Ishikawa (cell line): ENCODE measurements at regions not wholly inside any gene's neighbourhood (a gene's known extent, or its start where the extent isn't known, plus 50 kb on each side); places are given as distances from the start of the nearest gene placed in this dataset.

ENCODE experiments used
- CEBPB ChIP-seq: IDR thresholded peaks from 2 replicates; pipeline ENCODE4 v1.6.1; 2012
- CREB1 ChIP-seq: IDR thresholded peaks from 2 replicates; pipeline ENCODE4 v1.6.1; 2012; ENCODE audit warnings: low read depth
- EGR1 ChIP-seq: IDR thresholded peaks from 2 replicates; pipeline ENCODE4 v1.6.1; 2012
- EP300 ChIP-seq: IDR thresholded peaks from 2 replicates; pipeline ENCODE4 v1.6.1; 2012; ENCODE audit warnings: borderline replicate concordance
- FOXM1 ChIP-seq: IDR thresholded peaks from 2 replicates; pipeline ENCODE4 v1.6.1; 2012; ENCODE audit warnings: low read depth, borderline replicate concordance
- MAX ChIP-seq: IDR thresholded peaks from 2 replicates; pipeline ENCODE4 v1.6.1; 2012
- NFIC ChIP-seq: IDR thresholded peaks from 2 replicates; pipeline ENCODE4 v1.6.1; 2012
- RAD21 ChIP-seq: IDR thresholded peaks from 2 replicates; pipeline ENCODE4 v1.6.1; 2012; ENCODE audit warnings: low read depth
- TAF1 ChIP-seq: IDR thresholded peaks from 2 replicates; pipeline ENCODE4 v1.6.1; 2012; ENCODE audit warnings: low read depth, mild to moderate bottlenecking
- TCF12 ChIP-seq: IDR thresholded peaks from 2 replicates; pipeline ENCODE4 v1.6.1; 2012; ENCODE audit warnings: low read depth
- TEAD4 ChIP-seq: IDR thresholded peaks from 2 replicates; pipeline ENCODE4 v1.6.1; 2012
- YY1 ChIP-seq: IDR thresholded peaks from 2 replicates; pipeline ENCODE4 v1.6.1; 2012; ENCODE audit warnings: low read depth
- ZBTB7A ChIP-seq: IDR thresholded peaks from 2 replicates; pipeline ENCODE4 v1.6.1; 2012; ENCODE audit warnings: low read depth
- TF ChIP-seq, protein P1 (sequence below): IDR thresholded peaks from 2 replicates; pipeline ENCODE4 v1.6.1; 2012
- TF ChIP-seq, protein P2 (sequence below): IDR thresholded peaks from 2 replicates; pipeline ENCODE4 v1.6.1; 2012; ENCODE audit warnings: low read depth, mild to moderate bottlenecking

DNA sequence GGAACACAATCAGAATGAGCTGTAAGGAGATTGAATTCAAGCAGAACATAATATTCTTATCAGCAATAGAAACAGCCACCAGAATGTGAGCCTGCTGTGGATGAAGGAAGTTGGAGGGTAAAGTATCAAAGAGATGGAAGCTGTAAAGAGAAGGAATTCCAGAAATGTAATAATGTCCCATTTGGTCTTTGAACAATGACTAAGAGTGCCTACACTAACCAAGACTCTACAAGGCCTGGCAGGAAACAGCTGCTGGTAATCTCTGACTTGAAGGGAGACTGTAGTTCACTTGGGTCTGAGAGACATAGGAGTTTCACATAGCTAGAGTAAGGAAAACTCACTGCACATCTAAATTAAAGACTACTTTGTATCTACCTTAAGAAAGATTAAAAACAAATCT lies 1176.0 kb upstream of the ALCAM start:
- no peak for TF ChIP-seq ZBTB7A
- no peak for TF ChIP-seq MAX
- no peak for TF ChIP-seq TAF1
- TF ChIP-seq CEBPB = no peak
- TF ChIP-seq, protein P1, sequence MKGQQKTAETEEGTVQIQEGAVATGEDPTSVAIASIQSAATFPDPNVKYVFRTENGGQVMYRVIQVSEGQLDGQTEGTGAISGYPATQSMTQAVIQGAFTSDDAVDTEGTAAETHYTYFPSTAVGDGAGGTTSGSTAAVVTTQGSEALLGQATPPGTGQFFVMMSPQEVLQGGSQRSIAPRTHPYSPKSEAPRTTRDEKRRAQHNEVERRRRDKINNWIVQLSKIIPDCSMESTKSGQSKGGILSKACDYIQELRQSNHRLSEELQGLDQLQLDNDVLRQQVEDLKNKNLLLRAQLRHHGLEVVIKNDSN = no peak
- TF ChIP-seq TEAD4 = no peak
- TF ChIP-seq YY1 = no peak
- TF ChIP-seq RAD21 = no peak
- no peak for TF ChIP-seq CREB1

DNA sequence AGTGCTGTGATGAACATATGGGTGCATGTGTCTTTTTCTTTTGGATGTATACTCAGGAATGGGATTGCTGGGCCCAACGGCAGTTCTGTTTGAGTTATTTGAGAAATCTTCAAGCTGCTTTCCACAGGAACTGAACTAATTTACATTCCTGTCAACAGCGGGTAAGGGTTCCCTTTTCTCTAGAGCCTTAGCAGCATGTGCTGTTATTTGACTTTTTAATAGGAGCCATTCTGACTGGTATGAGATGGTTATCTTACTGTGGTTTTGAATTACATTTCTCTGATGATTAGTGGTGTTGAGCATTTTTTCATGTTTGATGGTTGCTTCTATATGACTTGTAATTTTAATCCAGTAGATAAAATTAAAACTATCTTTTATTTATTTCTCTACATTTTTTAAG lies 1168.6 kb upstream of the ALCAM start:
- TF ChIP-seq, protein P2, sequence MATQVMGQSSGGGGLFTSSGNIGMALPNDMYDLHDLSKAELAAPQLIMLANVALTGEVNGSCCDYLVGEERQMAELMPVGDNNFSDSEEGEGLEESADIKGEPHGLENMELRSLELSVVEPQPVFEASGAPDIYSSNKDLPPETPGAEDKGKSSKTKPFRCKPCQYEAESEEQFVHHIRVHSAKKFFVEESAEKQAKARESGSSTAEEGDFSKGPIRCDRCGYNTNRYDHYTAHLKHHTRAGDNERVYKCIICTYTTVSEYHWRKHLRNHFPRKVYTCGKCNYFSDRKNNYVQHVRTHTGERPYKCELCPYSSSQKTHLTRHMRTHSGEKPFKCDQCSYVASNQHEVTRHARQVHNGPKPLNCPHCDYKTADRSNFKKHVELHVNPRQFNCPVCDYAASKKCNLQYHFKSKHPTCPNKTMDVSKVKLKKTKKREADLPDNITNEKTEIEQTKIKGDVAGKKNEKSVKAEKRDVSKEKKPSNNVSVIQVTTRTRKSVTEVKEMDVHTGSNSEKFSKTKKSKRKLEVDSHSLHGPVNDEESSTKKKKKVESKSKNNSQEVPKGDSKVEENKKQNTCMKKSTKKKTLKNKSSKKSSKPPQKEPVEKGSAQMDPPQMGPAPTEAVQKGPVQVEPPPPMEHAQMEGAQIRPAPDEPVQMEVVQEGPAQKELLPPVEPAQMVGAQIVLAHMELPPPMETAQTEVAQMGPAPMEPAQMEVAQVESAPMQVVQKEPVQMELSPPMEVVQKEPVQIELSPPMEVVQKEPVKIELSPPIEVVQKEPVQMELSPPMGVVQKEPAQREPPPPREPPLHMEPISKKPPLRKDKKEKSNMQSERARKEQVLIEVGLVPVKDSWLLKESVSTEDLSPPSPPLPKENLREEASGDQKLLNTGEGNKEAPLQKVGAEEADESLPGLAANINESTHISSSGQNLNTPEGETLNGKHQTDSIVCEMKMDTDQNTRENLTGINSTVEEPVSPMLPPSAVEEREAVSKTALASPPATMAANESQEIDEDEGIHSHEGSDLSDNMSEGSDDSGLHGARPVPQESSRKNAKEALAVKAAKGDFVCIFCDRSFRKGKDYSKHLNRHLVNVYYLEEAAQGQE = no peak
- TF ChIP-seq TAF1 (no peak), EP300 (no peak), YY1 (no peak), TCF12 (no peak), CREB1 (no peak), MAX (no peak), RAD21 (no peak), NFIC (no peak), ZBTB7A (no peak)

DNA sequence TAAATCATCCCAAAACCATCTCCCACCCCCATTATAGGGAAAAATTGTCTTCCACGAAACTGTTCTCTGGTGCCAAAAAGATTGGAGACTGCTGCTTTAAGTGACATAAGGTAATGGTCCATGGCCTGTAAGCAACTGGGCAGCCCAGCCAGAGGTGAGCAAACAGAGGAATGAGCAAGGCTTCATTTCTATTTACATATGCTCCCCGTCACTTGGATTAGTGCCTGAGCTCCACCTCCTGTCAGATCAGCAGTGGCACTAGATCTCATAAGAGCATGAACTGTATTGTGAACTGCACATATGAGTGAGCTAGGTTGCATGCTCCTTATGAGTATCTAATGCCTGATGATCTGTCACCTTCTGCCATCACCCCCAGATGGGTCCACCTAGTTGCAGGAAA lies 1159.8 kb upstream of the ALCAM start:
- TF ChIP-seq CEBPB = no peak
- peak; percentile 9; the same call in 1 of the 2 replicates for TF ChIP-seq RAD21
- no peak for TF ChIP-seq EGR1
- TF ChIP-seq NFIC = no peak

- TF ChIP-seq CREB1 (no peak), EP300 (no peak), YY1 (no peak), FOXM1 (no peak), CEBPB (no peak), MAX (no peak), NFIC (no peak), EGR1 (no peak), RAD21 (no peak), TAF1 (no peak), TCF12 (no peak)
- TF ChIP-seq, protein P2 = no peak
- TF ChIP-seq, protein P1 = no peak
Measured at GRCh38 chr3:104214277-104214676, 1152.4 kb upstream of the ALCAM start.

DNA sequence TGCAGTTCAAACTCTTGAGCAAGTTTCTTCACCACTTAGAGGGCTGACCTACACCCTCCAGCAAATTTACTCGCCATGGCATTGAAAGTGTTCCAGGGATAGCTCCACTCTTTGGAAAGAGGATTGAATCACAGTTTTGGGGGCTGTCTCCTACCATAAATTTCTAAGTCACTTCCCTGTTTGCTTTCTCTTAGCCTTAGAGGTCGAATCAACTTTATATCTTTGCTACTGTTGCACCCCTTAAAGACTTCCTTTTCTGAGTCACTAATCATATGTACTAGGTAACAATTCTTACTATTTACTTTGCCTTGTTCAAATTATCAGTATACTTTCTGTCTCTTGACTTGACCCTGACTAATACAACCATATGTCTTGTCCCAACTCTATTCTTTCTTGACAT lies 1151.8 kb upstream of the ALCAM start:
- TF ChIP-seq CREB1 (no peak), FOXM1 (no peak), TCF12 (no peak), EGR1 (no peak), TEAD4 (no peak), TAF1 (no peak), EP300 (no peak), CEBPB (no peak), YY1 (no peak), NFIC (no peak), RAD21 (no peak), ZBTB7A (no peak), MAX (no peak)
- TF ChIP-seq, protein P1 = no peak
- TF ChIP-seq, protein P2 = no peak
